Endothelial cell of umbilical vein (primary cell): ENCODE measurements at regions not wholly inside any gene's neighbourhood (a gene's known extent, or its start where the extent isn't known, plus 50 kb on each side); places are given as distances from the start of the nearest gene placed in this dataset.

Experiments
- BruUV-seq: library from RNA; stranded (reverse); fragments of 400-500 nt; replicated peaks from 2 replicates; lab custom pipeline; 2021; lab: Mats Ljungman, UMichigan
- CTCF ChIA-PET: fragments of 300-600, 350-600 bp; sonication (Branson Sonifier 250); formaldehyde crosslinking; loops from one replicate; lab custom pipeline; 2021; ENCODE audit warnings: antibody characterized with exemption, inconsistent platforms; lab: Charles Lee
- POLR2A ChIA-PET: fragments of 300-600, 350-600 bp; sonication (Branson Sonifier 250); formaldehyde crosslinking; loops from one replicate; lab custom pipeline; 2021; ENCODE audit warnings: antibody characterized with exemption, inconsistent platforms; lab: Charles Lee
- DNase-seq: peaks from one replicate; pipeline ENCODE4 v3.0.0-alpha.2; 2011; ENCODE audit warnings: low read depth, low spot score
- FAIRE-seq: peaks from 2 replicates; lab custom pipeline; 2011; peaks lifted over from hg19 to GRCh38; lab: Jason Lieb, UNC
- H2AFZ ChIP-seq: 2 replicates; pipeline ENCODE4 v1.6.0; 2012; ENCODE audit warnings: low read depth, low read length, control low read depth, inconsistent platforms
- H3K27ac ChIP-seq: 2 replicates; pipeline ENCODE4 v1.5.1; 2011; ENCODE audit warnings: low read depth, mild to moderate bottlenecking, control low read depth, low read length, moderate library complexity; ENCODE audit not compliant: insufficient read depth
- H3K27me3 ChIP-seq, 2 experiments: 2 replicates each; pipeline versions ENCODE4 v1.6.0 to v1.6.1; 2011; ENCODE audit warnings: low read length in 2 of 2, mixed read lengths in 1 of 2; ENCODE audit not compliant: control insufficient read depth in 2 of 2, insufficient read depth in 2 of 2
- H3K36me3 ChIP-seq, 2 experiments: 2 replicates in 1 of 2; 3 replicates in 1 of 2; pipeline ENCODE4 v1.5.1; 2011; ENCODE audit warnings: low read length in 2 of 2, mild to moderate bottlenecking in 1 of 2, moderate library complexity in 1 of 2; ENCODE audit not compliant: control insufficient read depth in 2 of 2, insufficient read depth in 2 of 2; ENCODE audit errors: extremely low read depth in 1 of 2
- H3K4me1 ChIP-seq: 3 replicates; pipeline ENCODE4 v1.5.1; 2011; ENCODE audit warnings: mild to moderate bottlenecking, low read length; ENCODE audit not compliant: control insufficient read depth, insufficient read depth; ENCODE audit errors: extremely low read depth
- H3K4me2 ChIP-seq: 2 replicates; pipeline ENCODE4 v1.6.1; 2011; ENCODE audit warnings: low read length, control low read depth, mixed read lengths; ENCODE audit not compliant: insufficient read depth
- H3K4me3 ChIP-seq, 3 experiments: fragments of 200-600 bp in 1 of 3; sonication (generic), shearing (Covaris generic) in 1 of 3; replicated peaks in 1 of 3; 2 replicates each; pipeline ENCODE4 v1.5.1; 2011 to 2016; ENCODE audit warnings: control low read depth in 3 of 3, low read length in 3 of 3, mild to moderate bottlenecking in 2 of 3, inconsistent platforms in 1 of 3, low read depth in 1 of 3, moderate library complexity in 1 of 3; ENCODE audit not compliant: insufficient read depth in 1 of 3
- H3K79me2 ChIP-seq: 2 replicates; pipeline ENCODE4 v1.6.0; 2012; ENCODE audit warnings: low read length, inconsistent platforms; ENCODE audit not compliant: control insufficient read depth, insufficient read depth
- H3K9ac ChIP-seq: replicated peaks from 2 replicates; pipeline ENCODE3; 2011; ENCODE audit warnings: low read length, control low read depth; ENCODE audit not compliant: insufficient read depth; ENCODE audit errors: extremely low read depth
- H3K9me1 ChIP-seq: replicated peaks from 3 replicates; pipeline ENCODE4 v1.6.0; 2011; ENCODE audit warnings: mild to moderate bottlenecking, low read length; ENCODE audit not compliant: control insufficient read depth, insufficient read depth; ENCODE audit errors: extremely low read depth
- H3K9me3 ChIP-seq: replicated peaks from 2 replicates; pipeline ENCODE4 v1.5.1; 2012; ENCODE audit warnings: low read length, inconsistent platforms; ENCODE audit not compliant: control insufficient read depth, insufficient read depth
- H4K20me1 ChIP-seq: replicated peaks from 2 replicates; pipeline ENCODE3; 2011; ENCODE audit warnings: mild to moderate bottlenecking, low read length; ENCODE audit not compliant: control insufficient read depth, insufficient read depth; ENCODE audit errors: extremely low read depth
- CTCF ChIP-seq, 2 donors: IDR thresholded peaks; 1 replicate in 1 of 2; 2 replicates in 1 of 2; pipeline ENCODE4 v1.5.1; 2011; ENCODE audit warnings: low read length in 2 of 2, mild to moderate bottlenecking in 2 of 2, moderate library complexity in 2 of 2, control low read depth in 1 of 2, inconsistent platforms in 1 of 2, low read depth in 1 of 2; ENCODE audit not compliant: insufficient read depth in 1 of 2; ENCODE audit errors: extremely low read depth in 1 of 2
- EZH2 ChIP-seq: IDR thresholded peaks from 2 replicates; pipeline ENCODE4 v1.6.1; 2012; ENCODE audit warnings: borderline replicate concordance, low read depth, mild to moderate bottlenecking, moderate library complexity, low read length, inconsistent platforms; ENCODE audit not compliant: severe bottlenecking
- FOS ChIP-seq: IDR thresholded peaks from 2 replicates; pipeline ENCODE4 v1.6.1; 2011; ENCODE audit warnings: mild to moderate bottlenecking, low read length, moderate library complexity, borderline replicate concordance; ENCODE audit not compliant: insufficient read depth
- GATA2 ChIP-seq: IDR thresholded peaks from 2 replicates; pipeline ENCODE4 v1.7.0; 2011; ENCODE audit warnings: low read depth, mild to moderate bottlenecking, moderate library complexity, mixed read lengths, low read length; ENCODE audit not compliant: insufficient read length, insufficient read depth
- JUN ChIP-seq: IDR thresholded peaks from 2 replicates; pipeline ENCODE4 v1.6.1; 2011; ENCODE audit warnings: borderline replicate concordance, low read depth; ENCODE audit not compliant: insufficient read length, insufficient read depth
- MAX ChIP-seq: IDR thresholded peaks from 2 replicates; pipeline ENCODE4 v1.6.1; 2011; ENCODE audit not compliant: insufficient read depth, insufficient read length
- MYC ChIP-seq: IDR thresholded peaks from one replicate; pipeline ENCODE4 v1.6.1; 2011; ENCODE audit warnings: mild to moderate bottlenecking, low read depth, low read length
- POLR2A ChIP-seq: IDR thresholded peaks from 2 replicates; pipeline ENCODE4 v1.6.1; 2012; ENCODE audit warnings: low read depth, mild to moderate bottlenecking, control low read depth, low read length
- POLR2AphosphoS5 ChIP-seq: IDR thresholded peaks from 2 replicates; pipeline ENCODE4 v1.6.1; 2012; ENCODE audit warnings: low read depth, mild to moderate bottlenecking, control low read depth, low read length, moderate library complexity; ENCODE audit not compliant: insufficient read depth
- dilution Hi-C: fragments of 300-500 bp; cut with MboI; formaldehyde crosslinking; loops from one replicate; pipeline ENCODE4 v1.15.0; 2019; ENCODE audit warnings: low sequenced_read_pairs; ENCODE audit not compliant: extremely low pct_ligation_motif_present
- intact Hi-C: fragments of 100-400 bp; cut with micrococcal nuclease; formaldehyde crosslinking; loops from one replicate; pipeline ENCODE4 v1.10.0; 2022

GRCh38 chr4:81891005-81891996 is 419.6 kb upstream of the RASGEF1B start:
- no TSS peak for BruUV-seq
- no peak for FAIRE-seq
- no peak overlapping the region for H3K9ac ChIP-seq
- H3K4me3 ChIP-seq, result no peak overlapping the region
- no peaks in the 10 kb centered on the region for H3K36me3 ChIP-seq
- DNase-seq, result no peak
- H3K9me3 ChIP-seq, result no peaks in the 10 kb centered on the region
- no peak overlapping the region for H3K27ac ChIP-seq
- H4K20me1 ChIP-seq, result no peaks in the 10 kb centered on the region
- H3K4me1 ChIP-seq, result no peaks in the 10 kb centered on the region
- TF ChIP-seq GATA2, result no peak
- TF ChIP-seq EZH2, result no peak
- TF ChIP-seq CTCF (IDR thresholded peaks at IDR 0.05; ENCODE audit: extremely low read depth in 1 of 2, insufficient read depth in 1 of 2, low read depth in 1 of 2, low read length in 2 of 2), result no peak
- no peak for TF ChIP-seq MAX
- no peak for TF ChIP-seq MYC
- TF ChIP-seq FOS, result no peak
- TF ChIP-seq JUN, result no peak
- TF ChIP-seq POLR2AphosphoS5, result no peak
- TF ChIP-seq POLR2A, result no peak
- H3K9me1 ChIP-seq, result no peaks in the 10 kb centered on the region
- CTCF ChIA-PET, result no interaction called here
- dilution Hi-C loops, result no loop called here
- no peak overlapping the region for H2AFZ ChIP-seq
- H3K27me3 ChIP-seq, result no peaks in the 10 kb centered on the region
- H3K4me2 ChIP-seq, result no peak overlapping the region
- intact Hi-C loops, result no loop called here
- POLR2A ChIA-PET, result no interaction called here
- H3K79me2 ChIP-seq, result no peaks in the 10 kb centered on the region
